ENCODE measurements at regions not wholly inside any gene's neighbourhood (a gene's known extent, or its start where the extent isn't known, plus 50 kb on each side); places are given as distances from the start of the nearest gene placed in this dataset.

DNA sequence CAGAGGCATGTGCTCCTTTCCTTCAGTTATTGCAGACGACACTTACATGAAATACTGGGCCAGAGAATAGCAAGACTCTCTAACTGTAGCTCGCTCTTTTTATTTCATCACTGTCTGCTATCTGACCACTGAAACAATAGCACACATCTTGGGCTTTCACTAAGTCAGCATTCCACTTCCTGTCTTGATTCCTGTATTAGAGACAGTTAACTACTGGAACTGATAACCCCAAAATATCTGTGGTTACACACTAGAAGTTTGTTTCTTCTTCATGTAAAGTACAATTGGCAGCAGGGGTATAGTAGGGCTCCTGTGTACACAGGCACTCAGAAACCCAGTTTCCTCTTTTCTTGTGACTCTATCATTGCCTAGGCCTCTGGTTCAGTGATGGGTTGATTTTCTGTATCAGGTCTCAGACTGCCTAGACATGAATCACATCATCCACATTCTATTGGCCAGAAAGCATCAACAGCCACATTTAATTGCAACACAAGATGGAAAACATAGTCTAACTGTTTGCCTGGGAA lies 230.2 kb upstream of the CD96 start:
- DNase-seq (ENCODE audit: low read depth): no peak

GRCh38 chr3:111314181-111314873 lies 227.7 kb upstream of the CD96 start:
- DNase-seq (ENCODE audit: low read depth): no peak

DNA sequence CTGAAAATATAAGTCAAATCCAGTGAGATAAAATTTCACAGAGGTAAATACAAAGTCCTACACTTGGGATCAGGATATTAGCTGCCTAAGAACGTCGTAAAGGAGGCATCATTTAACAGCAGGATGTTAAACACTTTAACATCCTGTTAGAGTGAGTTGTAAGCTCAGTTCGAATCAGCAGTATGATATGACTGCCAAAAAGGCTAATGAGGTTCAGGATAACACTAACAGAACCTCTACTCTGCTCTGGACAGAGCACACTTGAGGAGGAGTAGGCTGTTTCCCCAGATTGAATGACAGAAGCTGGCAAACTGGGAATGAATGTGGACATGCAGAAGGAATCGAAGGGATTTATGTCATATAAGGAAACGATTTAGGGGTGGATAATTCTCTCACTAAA lies 227.1 kb upstream of the CD96 start:
- no peak for DNase-seq (ENCODE audit: low read depth)

DNA sequence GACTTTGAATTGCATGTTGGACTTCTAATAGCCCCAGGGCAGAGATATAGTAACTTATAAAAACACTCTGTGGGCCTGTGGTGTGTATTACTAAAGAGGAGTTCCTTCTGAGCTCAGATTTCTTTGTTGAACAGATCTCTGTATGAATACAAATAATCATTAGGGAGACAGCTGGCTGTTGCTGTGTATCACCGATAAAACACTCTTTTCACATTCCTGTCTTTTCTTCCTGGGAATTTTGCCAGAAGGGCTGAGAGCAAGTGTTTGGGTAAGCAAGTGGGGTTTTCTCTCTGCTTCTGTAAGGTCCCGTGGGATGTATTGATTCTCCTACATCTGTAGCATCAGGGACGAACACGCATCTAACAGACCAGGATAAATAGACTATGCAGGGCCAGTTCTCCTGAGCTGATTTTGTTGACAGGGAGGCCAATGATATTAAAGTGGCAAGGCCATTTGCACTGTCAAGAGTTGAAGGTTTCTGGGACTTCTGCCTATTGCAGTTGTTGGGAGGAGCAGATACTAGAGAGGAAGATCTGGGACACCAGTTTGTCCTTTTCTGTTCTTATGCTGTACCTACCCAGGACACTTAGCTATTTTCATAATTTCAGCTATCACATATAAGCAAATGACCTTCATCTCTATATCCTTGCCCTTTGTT lies 225.9 kb upstream of the CD96 start:
- DNase-seq (ENCODE audit: low read depth): no peak

DNA sequence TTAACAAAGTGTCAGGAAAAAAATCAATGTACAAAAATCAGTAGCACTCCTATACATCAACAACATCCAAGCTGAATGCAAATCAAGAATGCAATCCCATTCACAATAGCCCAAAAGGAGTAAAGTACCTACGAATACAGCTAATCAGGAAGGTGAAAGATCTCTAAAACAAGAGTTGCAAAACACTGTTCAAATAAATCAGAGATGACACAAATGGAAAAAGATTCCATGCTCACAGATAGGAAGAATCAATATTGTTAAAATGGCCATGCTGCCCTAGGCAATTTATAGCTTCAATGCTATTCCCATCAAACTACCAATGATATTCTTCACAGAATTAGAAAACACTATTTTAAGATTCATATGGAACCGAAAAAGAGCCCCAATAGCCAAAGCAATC lies 223.7 kb upstream of the CD96 start:
- no peak for DNase-seq (ENCODE audit: low read depth)

DNA sequence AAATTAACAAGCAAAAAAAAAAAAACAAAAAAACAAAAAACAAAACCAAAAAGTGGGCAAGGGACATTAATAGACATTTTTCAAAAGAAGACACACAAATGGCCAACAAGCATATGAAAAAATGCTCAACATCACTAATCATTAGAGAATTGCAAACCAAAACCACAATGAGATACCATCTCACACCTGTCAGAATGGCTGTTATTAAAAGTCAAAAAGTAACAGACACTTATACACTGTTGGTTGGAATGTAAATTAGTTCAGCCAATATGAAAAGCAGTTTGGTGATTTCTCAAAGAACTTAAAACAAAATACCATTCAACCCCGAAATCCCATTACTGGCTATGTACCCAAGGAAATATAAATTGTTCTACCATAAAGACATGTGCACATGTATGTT lies 222.4 kb upstream of the CD96 start:
- DNase-seq (ENCODE audit: low read depth): no peak

GRCh38 chr3:111321786-111322185 lies 220.2 kb upstream of the CD96 start:
- no peak for DNase-seq (ENCODE audit: low read depth)

DNA sequence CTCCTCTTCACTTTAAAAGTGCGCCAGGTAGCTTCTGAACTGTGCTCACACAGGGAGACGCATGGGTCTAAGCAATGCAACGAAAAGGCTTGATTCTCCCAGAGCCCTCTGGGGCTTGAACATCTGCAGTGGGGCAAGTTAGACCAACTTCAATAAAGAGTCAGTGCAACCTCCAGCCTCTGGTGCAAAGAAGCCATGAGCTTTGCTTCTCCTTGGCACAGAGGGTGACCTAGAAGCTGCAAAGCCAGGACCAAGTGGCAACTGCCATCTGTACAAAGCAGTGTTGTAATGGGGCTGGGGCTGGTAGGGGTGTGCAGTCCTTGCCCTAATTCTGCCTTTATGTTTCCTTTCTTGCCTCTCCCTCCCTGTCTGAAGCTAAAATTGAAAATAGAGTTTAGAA lies 219.0 kb upstream of the CD96 start:
- DNase-seq (ENCODE audit: low read depth): no peak

GRCh38 chr3:111324151-111324550 lies 217.8 kb upstream of the CD96 start:
- DNase-seq (ENCODE audit: low read depth): no peak

- DNase-seq (ENCODE audit: low read depth): no peak
Measured at GRCh38 chr3:111324645-111325044, 217.4 kb upstream of the CD96 start.

- no peak for DNase-seq (ENCODE audit: low read depth)
Measured at GRCh38 chr3:111325160-111325718, 216.8 kb upstream of the CD96 start.

DNA sequence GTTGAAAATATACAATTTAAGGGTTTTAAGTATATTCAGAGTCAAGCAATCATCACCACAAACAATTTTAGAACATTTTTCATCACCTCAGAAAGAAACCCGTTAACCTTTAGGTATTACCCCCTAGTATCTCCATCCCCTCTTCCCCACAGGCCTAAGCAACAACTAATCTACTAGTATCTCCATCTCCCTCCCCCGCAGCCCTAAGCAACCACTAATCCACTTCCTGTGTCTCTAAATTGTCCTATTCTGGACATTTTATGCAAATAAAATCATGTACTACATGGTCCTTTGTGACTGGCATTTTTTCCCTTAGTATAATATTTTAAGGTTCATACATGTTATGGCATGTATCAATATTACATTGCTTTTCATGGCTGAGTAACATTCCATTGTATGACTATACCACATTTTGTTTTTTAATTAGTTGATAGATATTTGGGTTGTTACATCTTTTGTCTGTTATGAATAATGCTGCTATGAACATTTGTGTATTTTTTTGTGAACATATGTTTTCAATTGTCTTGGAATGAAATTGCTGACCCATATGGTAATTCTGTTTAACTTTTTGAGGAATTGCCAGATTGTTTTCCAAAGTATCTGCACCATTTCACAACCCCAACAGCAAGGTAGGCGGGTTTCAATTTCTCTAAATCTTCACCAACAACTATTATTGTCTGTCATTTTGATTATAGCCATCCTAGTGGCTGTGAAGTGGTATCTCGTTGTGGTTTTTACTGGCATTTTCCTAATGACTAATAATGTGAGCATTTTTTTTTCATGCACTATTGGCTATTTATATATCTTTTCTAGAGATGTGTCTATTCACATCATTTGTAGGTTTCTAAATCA lies 215.6 kb upstream of the CD96 start:
- DNase-seq (ENCODE audit: low read depth): no peak

DNA sequence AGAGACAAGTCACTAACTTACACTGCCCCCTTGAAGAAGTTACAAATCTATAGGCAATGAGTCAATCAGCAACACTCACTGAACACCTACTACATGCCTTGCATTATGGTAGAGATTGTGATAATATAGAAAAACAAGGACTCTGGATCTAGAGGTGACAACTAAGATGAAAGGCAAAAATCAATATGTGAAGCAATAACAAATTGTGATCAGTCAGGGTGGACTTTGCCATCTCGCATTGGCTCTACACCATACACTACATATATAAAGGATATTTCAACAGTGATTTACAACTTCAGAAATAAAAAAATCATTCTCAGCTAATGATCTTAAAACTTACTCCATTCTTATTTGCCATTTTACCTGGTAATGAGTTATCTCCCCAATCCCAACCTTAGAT lies 210.7 kb upstream of the CD96 start:
- no peak for DNase-seq (ENCODE audit: low read depth)

DNA sequence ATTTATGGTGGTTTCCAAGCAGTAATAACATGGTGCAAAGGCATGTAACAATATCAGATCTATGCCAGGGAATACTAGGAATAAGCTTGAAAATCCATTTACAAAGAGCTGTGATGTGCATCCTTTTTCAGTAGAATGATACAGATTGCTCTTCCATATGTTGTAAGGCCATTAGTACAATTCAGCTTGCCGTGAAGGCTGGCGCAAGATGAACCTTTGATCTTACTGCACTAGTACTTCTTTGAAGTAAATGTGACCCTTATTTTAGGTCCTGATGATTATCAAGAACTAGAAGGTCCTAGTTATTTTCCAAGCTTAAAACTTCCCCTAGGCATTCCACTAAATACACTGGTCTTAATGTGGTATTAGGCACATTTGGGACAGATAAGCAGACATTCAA lies 210.1 kb upstream of the CD96 start:
- DNase-seq (ENCODE audit: low read depth): no peak

DNA sequence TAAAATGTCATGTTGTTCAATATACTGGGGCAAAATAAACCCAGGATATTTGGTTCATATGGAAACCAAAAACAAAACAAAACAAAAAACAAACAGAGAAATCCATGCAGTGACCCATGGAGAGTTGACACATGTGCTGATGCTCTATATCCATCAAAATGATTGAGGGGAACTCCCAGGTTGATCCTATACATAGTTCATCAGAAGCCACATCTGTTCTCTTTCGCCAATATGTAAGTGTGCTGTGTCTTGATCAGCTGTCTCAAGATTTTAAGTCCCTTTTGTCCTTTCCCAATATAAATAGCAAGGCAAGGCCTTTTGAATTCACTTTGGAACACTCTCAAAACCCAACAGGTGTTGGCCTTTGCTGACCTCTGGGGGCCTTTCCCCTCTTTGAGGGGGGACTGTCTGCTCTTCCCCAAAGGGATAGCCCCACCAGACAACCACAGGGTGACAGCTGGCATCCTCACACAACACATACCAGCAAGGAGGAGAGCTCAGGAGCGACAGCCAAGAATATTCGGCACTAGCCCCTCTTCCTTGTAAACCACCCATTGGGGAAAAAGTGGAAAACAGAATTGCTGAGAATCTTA lies 209.4 kb upstream of the CD96 start:
- DNase-seq (ENCODE audit: low read depth): no peak

GRCh38 chr3:111333642-111334041 lies 208.4 kb upstream of the CD96 start:
- no peak for DNase-seq (ENCODE audit: low read depth)

GRCh38 chr3:111335512-111336303 lies 206.3 kb upstream of the CD96 start:
- DNase-seq (ENCODE audit: low read depth): no peak

DNA sequence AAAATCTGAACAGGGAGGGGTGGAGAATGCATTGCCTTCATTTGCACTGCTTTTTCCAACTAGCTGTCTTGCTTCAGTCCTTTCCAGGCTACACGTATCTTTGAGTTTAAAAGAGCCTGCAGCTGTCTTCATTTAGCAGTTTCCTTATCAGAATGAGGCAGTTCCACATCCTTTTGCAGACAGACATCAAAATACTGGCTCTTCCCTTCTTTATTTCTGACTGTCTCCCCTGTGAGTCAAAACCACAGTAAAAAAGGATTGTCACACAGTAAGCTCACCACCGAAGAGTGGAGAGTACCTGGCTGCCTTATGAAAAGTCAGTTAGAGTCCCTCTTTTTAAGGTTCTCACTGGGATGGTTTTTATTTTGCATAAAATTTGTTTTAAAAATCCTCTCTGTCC lies 205.5 kb upstream of the CD96 start:
- DNase-seq (ENCODE audit: low read depth): no peak

DNA sequence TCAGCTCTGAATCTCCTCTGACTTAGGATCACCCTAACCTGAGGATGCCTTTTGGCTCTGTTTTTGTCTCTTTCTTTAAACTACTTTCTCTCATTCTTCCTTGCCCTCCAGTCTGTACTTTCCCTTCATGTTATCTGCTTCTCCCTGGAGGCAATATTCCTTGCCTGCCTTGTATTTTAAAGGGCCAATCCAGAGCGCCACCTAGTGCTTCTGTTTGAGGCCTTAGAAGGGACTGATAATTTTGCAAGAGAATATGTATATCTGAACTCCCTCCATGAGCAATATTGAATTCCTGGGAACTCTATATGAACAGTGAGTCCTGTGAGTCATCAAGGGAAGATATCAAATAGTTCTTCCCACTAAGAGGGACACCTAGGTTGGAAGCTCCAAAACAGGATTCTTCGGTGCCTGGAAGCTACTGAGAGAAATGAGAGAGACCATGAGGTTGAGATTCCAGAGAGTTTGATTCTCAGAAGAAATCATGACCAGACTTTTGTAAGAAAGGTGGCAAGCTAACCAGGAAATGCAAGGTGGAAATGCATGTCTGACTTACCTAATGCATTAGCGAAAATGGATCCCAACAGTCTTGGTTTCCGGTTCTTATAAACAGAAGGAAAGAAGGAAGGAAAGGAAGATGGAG lies 203.8 kb upstream of the CD96 start:
- no peak for DNase-seq (ENCODE audit: low read depth)

GRCh38 chr3:111339017-111339416 lies 203.0 kb upstream of the CD96 start:
- no peak for DNase-seq (ENCODE audit: low read depth)

DNA sequence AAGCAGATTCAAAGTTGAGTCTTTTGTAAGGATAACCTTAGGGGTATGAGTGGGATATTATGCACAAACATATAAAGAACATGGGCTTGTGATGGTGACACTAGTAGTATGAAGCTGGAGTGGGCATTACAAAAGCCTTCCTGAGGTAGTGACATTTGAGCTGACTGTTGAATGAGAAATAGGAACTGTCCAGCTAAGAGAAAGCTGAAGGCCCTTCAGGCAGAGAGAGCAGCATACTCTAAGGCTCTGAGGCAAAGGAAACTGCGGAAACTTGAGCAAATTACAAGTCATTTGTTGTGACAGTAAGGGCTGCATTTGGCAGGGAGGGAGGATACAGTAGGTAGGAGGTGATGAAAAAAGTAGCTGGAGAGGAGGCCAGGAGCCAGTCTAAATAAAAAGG lies 190.7 kb upstream of the CD96 start:
- no peak for DNase-seq (ENCODE audit: low read depth)
